Fibroblast of skin of back (primary cell): ENCODE measurements at regions not wholly inside any gene's neighbourhood (a gene's known extent, or its start where the extent isn't known, plus 50 kb on each side); places are given as distances from the start of the nearest gene placed in this dataset.

Source experiments
- DNase-seq: peaks from one replicate; pipeline ENCODE4 v3.0.0-alpha.2; 2013

- no peak for DNase-seq
Observed at GRCh38 chr14:98605043-98605442, 667.0 kb downstream of the BCL11B start.

DNA sequence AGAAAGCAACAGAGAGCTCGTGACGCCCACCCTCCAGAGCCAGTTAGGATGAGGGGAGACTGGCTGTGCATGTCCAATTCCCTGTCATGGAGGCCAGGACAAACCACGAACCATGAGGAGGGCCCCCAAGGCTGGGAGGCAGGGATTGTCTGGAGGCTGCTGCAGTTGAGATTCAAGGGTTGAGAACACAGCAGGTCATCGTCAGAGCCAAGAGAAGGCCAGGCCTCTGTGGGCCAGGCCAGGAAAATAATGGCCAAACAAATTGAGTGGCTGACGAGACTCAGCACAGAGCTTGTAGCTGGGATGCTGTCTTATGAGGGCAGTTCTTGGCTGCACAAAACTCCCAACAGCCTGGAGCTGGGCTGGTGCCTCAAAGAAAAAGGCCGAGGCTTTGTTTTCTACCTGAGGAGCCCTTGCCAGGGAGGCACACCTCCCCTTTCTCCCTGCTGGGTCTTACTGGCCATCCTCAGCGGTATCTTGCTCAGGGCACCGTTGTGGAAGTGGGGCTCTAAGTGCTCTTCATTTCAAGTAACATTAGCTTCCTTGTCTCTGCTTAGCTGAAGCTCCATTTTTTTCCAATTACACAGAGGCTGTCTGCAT is 665.9 kb downstream of the BCL11B start:
- no peak for DNase-seq

- no peak for DNase-seq
Observed at GRCh38 chr14:98606816-98607215, 665.2 kb downstream of the BCL11B start.

- no peak for DNase-seq
Observed at GRCh38 chr14:98607341-98607910, 664.6 kb downstream of the BCL11B start.

DNA sequence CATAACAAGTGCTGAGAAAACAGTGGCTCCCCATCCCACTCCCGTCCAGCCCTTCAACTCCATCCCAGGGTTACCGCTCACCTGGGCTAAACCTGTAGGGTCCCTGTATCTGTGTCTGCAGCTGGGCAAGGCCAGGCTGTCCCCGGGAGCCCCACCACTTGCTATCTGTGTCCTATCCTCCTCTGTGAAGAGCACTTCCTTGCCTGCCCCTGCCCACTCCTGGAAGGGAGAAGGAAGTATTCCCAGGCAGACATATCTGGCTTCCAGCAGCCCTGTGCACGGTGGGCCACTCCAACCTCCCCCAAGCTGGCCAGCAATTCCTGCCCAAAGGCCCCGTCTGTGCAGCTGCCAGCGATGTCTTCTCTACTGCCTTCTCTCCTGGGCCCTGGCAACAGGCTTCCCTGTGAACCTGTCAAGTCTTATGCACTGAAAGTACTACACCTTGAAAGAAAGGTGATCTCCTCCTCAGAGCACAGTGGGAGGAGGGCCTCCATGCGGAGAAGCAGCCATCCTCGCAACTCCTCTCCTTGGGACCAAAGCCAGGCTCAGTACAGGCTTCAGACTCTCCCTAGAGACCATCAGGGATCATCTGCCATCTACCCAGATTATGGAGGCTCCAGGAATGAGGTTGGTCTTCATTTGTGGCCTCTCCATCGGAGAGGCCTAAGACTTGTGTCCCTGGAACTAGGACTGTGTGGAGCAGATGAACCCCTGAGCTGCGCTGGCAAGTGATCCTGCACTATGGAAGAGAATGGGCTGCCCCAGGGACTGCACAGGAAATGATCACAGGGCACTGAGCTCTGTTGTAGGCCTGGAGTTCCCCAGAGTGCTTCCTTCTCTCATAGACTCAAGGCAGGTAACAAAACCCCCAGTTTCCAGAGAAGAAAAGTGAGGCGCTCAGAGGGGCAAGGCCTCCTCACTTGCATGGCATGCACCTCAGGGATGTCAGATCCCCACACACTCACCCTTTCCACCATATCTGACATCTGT is 663.6 kb downstream of the BCL11B start:
- no peak for DNase-seq

- DNase-seq = no peak
Observed at GRCh38 chr14:98612434-98613200, 659.4 kb downstream of the BCL11B start.

- no peak for DNase-seq
Observed at GRCh38 chr14:98614741-98615140, 657.3 kb downstream of the BCL11B start.

DNA sequence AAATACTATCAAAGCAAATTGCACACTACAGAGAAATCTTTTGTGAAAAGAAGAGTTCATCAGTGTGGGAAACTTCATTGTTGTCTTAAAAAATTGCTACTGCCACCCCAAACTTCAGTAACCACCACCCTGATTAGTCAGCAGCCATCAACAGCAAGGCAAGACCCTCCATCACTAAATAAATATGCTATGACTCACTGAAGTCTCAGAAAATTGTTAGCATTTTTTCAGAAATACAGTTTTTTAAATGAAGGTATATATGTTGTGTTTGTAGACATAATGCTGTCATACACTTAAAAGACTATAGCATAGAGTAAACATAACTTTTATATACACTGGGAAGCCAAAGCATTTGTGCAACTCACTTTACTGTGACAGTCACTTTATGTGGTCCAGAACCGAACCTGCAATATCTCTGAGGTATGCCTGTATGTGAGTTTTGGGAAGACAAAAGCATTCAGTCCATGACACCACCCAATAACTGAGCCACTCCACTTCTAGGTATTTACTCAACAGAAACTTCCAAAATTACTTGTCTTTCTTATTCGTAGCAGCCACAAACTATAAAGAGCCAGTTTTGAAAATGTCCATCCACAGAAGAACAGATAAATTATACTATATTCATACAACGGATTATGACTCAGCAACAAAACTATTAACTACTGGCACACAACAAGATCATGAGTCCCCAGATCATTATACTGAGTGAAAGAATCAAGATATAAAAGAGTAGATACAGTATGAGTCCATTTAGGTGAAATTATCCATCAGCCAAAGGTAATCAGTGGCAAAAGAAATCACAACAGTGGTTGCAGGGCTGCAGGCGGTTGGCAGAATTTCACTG is 649.6 kb downstream of the BCL11B start:
- peak; percentile 89 for DNase-seq

GRCh38 chr14:98623788-98624415 is 648.1 kb downstream of the BCL11B start:
- no peak for DNase-seq

GRCh38 chr14:98633380-98633779 is 638.6 kb downstream of the BCL11B start:
- DNase-seq = no peak

DNA sequence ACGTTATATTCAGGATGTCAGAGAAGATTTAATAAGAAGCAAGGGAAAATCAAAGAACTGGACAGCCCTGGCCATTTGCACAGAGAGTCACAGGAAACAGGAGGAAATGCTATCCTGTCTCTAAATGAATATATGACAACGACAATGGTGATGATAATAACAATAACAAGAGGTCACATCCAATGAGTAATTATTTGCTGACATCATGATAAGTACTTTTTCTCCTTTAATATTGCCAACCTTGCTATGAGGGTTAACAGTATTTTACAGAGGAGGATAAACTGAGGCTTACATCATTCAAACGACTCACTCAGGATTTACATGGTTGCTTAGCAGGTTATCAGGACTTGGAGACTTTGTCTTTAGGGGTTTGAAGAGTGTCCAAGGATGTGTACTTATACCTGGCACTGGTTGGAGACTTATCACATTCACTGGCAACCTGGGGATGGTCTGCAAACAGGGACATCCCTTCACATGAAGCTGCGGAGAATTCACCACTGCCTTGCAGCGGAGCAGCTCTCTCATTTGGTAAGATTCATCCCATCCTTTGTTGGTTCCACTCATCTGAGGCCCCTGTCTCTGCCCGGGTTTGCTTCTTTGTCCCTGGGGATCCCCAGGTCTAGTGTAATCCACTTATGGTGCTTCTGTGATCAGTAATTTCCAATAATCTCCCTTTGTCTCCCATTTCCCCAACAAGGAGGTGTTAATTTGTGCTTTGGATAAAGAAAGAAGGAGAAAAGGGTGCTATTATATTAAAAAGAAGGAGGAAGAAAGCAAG is 637.8 kb downstream of the BCL11B start:
- DNase-seq = no peak

- no peak for DNase-seq
Observed at GRCh38 chr14:98638366-98638765, 633.6 kb downstream of the BCL11B start.

DNA sequence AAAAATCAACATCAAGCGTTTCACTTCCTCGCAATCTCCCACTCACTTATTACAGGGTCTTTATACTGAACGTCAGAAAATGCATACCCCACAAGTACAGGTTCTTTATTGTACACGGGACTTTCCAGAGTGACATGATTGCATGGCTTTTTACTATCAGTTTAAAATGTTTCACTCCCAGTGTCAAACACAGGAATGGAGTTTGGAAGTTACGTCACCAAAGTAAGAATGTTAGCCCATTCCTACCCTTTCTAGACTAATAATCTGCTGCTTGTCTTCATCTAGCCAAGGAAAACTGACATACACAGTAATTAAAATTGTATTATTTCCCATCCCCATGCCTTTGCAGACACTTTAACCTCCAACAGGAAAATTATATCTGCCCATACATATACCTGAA is 624.2 kb downstream of the BCL11B start:
- DNase-seq = no peak

GRCh38 chr14:98651037-98651436 is 621.0 kb downstream of the BCL11B start:
- no peak for DNase-seq

- no peak for DNase-seq
Observed at GRCh38 chr14:98665007-98665406, 607.0 kb downstream of the BCL11B start.

DNA sequence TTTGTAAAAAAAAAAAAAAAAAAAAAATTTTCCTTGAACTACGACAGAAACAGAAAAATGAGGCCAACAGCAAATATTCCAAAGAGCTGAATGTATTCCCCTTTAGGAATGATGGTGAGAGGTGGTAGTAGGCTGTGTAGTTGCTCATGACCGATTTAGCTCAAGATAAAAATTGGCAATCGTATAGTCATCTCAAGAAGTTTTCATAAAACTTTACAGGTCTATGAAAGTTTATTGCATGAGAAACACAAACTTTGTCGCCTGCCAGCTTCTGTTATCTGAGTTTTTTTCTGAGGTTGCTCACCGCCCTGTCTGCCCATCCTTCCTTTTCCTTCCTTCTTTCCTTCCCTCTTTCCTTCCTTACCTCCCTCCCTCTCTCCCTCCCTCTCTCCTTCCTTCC is 605.5 kb downstream of the BCL11B start:
- no peak for DNase-seq

DNA sequence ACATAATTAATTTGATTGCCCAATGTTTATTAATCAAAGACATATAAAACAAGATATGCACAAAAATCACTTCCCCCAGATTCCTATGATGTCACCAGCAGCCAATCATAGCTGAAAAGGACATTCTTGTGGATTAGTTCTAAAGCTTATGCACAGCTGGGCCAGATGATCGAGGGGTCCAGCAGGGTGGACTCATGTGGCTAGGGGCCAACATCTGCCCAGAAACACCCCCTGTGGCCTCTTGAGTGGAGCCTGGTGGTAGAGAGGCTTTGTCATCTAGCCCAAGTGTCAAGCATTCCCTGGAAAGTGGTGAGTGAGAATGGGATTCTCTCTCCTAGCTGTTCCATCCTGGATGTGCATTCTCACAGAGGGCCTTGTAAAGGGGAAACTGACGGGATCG is 590.0 kb downstream of the BCL11B start:
- no peak for DNase-seq

DNA sequence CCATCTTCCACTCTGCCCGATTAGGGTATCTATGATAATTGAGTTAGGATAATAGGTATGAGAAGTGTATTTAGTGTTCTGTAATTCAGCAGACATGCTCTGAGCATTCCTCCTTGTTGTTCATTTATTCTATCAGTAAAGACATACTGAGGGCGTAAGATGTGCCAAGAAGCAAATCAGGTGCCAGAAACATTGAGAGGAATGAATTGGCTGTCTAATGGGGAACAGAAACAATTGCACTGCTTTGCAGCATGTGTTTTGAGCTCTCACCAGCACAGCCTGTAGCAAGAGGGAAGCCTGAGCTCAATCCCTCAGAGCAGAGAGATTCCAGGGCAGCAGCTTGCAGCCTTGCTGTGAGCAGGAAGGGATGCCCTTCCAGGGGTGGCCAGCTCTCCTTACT is 589.3 kb downstream of the BCL11B start:
- no peak for DNase-seq

DNA sequence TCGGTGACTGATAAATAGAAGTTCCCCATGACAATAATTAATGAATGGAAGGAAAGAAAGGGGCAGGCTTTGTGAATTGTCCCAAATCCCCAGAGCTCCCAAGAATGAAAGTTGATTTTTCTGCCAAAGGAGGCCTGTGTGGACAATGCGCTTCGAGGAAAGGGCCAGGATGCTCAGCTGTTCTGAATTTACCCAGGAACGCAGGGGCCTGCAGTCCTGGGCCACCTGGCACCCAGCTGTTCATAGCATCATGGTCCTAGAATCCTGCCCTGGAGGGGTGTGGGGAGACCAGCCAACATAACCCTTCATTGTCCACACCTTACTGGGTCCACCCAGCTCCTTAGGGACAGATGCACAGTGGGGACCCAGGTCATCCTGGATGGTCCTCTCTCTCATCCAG is 587.5 kb downstream of the BCL11B start:
- DNase-seq = no peak

DNA sequence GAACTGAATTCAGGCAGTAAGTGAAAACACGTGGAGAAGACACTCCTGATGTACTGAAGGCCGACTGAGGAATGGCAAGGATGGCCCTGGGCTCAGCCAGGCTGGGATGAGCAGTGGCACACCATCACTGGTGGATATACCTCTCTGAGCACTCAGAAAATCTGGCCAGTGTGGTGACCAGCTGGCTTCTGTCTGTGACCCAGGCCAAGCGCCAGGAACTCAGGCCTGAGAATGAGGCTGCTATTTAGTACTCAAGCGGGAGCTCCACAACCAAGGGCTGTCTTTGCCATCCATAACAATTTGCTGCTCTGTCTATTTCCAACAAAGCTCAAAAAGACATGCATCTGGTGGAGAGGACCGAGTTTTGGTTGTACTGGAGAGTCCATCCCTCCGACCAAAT is 586.3 kb downstream of the BCL11B start:
- no peak for DNase-seq

GRCh38 chr14:98688446-98688845 is 583.6 kb downstream of the BCL11B start:
- no peak for DNase-seq
